ENCODE measurements at regions not wholly inside any gene's neighbourhood (a gene's known extent, or its start where the extent isn't known, plus 50 kb on each side); places are given as distances from the start of the nearest gene placed in this dataset.

- Histone ChIP-seq H3K36me3 (ENCODE audit: control insufficient read depth in 4 of 4, insufficient read depth in 3 of 4, low read depth in 1 of 4, low read length in 3 of 4) (peaks cover 1 to 7% (median 5%) of the 10 kb centered on the region in 4 donors), H3K27ac (ENCODE audit: low read depth in 1 of 2, low read length in 2 of 2) (no peak overlapping the region), H3K27me3 (ENCODE audit: control insufficient read depth in 4 of 4, insufficient read depth in 4 of 4, low read length in 3 of 4) (no peaks in the 10 kb centered on the region), H3K9me3 (ENCODE audit: control insufficient read depth in 4 of 4, low read length in 3 of 4) (no peaks in the 10 kb centered on the region), H3K9ac (ENCODE audit: low read depth in 1 of 2, low read length in 2 of 2) (no peak overlapping the region), H3K4me1 (ENCODE audit: control insufficient read depth in 4 of 4, insufficient read depth in 4 of 4, low read length in 3 of 4) (peaks cover 0 to 2% (median 0%) of the 10 kb centered on the region in 4 donors), H3K4me3 (ENCODE audit: low read depth in 1 of 3, low read length in 3 of 3) (no peak overlapping the region)
- no peak for TF ChIP-seq FOXA2 (IDR thresholded peaks at IDR 0.05)
- no peak for TF ChIP-seq ZBTB33 (IDR thresholded peaks at IDR 0.05)
- no peak for TF ChIP-seq JUND (IDR thresholded peaks at IDR 0.05)
- TF ChIP-seq FOXA1 (IDR thresholded peaks at IDR 0.05): no peak
- no peak for TF ChIP-seq TAF1 (conservative IDR thresholded peaks at IDR 0.05)
- no peak for TF ChIP-seq NR2F2 (IDR thresholded peaks at IDR 0.05)
- no peak for TF ChIP-seq EGR1 (IDR thresholded peaks at IDR 0.05; ENCODE audit: low read depth in 2 of 2)
- no peak for TF ChIP-seq RAD21 (IDR thresholded peaks at IDR 0.05)
- no peak for TF ChIP-seq HNF4A (conservative IDR thresholded peaks at IDR 0.05)
- TF ChIP-seq YY1 (IDR thresholded peaks at IDR 0.05): no peak
- no peak for TF ChIP-seq ATF3 (IDR thresholded peaks at IDR 0.05)
- WGBS: 86% methylated on average over 6 of the region's 6 CpGs
- no peak for DNase-seq (ENCODE audit: low spot score)
Observed at GRCh38 chr6:26165261-26165790, 78.1 kb downstream of the HFE start.

GRCh38 chr6:26170181-26170580 lies 83.0 kb downstream of the HFE start:
- 69% methylated on average over 2 of the region's 2 CpGs for WGBS
- H3K27me3 ChIP-seq (ENCODE audit: control insufficient read depth in 4 of 4, insufficient read depth in 4 of 4, low read length in 3 of 4): no peaks in the 10 kb centered on the region
- TF ChIP-seq FOXA1 (IDR thresholded peaks at IDR 0.05) (no peak), HNF4G (IDR thresholded peaks at IDR 0.05) (no peak), JUND (IDR thresholded peaks at IDR 0.05) (no peak), SP1 (IDR thresholded peaks at IDR 0.05) (no peak), CTCF (IDR thresholded peaks at IDR 0.05; ENCODE audit: low read depth, low read length, missing input control) (no peak), FOXA2 (IDR thresholded peaks at IDR 0.05) (no peak), MAX (IDR thresholded peaks at IDR 0.05) (no peak), TAF1 (conservative IDR thresholded peaks at IDR 0.05) (no peak), ZBTB33 (IDR thresholded peaks at IDR 0.05) (no peak), REST (IDR thresholded peaks at IDR 0.05) (no peak), YY1 (IDR thresholded peaks at IDR 0.05) (no peak), NR2F2 (IDR thresholded peaks at IDR 0.05) (no peak), RAD21 (IDR thresholded peaks at IDR 0.05) (no peak), ATF3 (IDR thresholded peaks at IDR 0.05) (no peak), EGR1 (IDR thresholded peaks at IDR 0.05; ENCODE audit: low read depth in 2 of 2) (no peak), GABPA (IDR thresholded peaks at IDR 0.05 in 1 of 2, conservative IDR thresholded peaks at IDR 0.05 in 1 of 2) (no peak), HNF4A (conservative IDR thresholded peaks at IDR 0.05) (no peak)
- H3K9ac ChIP-seq (ENCODE audit: low read depth in 1 of 2, low read length in 2 of 2): no peak overlapping the region
- DNase-seq (ENCODE audit: low spot score): no peak
- H3K4me1 ChIP-seq (ENCODE audit: control insufficient read depth in 4 of 4, insufficient read depth in 4 of 4, low read length in 3 of 4): peaks cover 0 to 9% (median 3%) of the 10 kb centered on the region in 4 donors
- no peaks in the 10 kb centered on the region for H3K9me3 ChIP-seq (ENCODE audit: control insufficient read depth in 4 of 4, low read length in 3 of 4)
- H3K36me3 ChIP-seq (ENCODE audit: control insufficient read depth in 4 of 4, insufficient read depth in 3 of 4, low read depth in 1 of 4, low read length in 3 of 4): peaks cover 0 to 4% (median under 1%) of the 10 kb centered on the region in 4 donors
- no peak overlapping the region for H3K27ac ChIP-seq (ENCODE audit: low read depth in 1 of 2, low read length in 2 of 2)
- H3K4me3 ChIP-seq (ENCODE audit: low read depth in 1 of 3, low read length in 3 of 3): no peak overlapping the region

Data from liver (tissue), 8 donors.